ENCODE measurements at regions not wholly inside any gene's neighbourhood (a gene's known extent, or its start where the extent isn't known, plus 50 kb on each side); places are given as distances from the start of the nearest gene placed in this dataset.

- in situ Hi-C loops (cut with HindIII; ENCODE audit: low pct_ligation_motif_present, low sequenced_read_pairs), result no loop called here
- Histone ChIP-seq H3K4me3 (ENCODE audit: low read depth, low read length) (no peak overlapping the region), H3K36me3 (replicated peaks) (no peaks in the 10 kb centered on the region), H3K27ac (no peak overlapping the region), H3K27me3 (replicated peaks) (no peaks in the 10 kb centered on the region)
- TF ChIP-seq CTCF (IDR thresholded peaks at IDR 0.05; ENCODE audit: low read depth, low read length, missing control alignments), result no peak
- DNase-seq, result no peak
These were observed 119.1 kb upstream of the GRIK3 start for GRCh38 chr1:37153116-37154100.

GRCh38 chr1:37156646-37157045 is 122.3 kb upstream of the GRIK3 start:
- in situ Hi-C loops (cut with HindIII; ENCODE audit: low pct_ligation_motif_present, low sequenced_read_pairs), result no loop called here
- Histone ChIP-seq H3K27ac (no peak overlapping the region), H3K4me3 (ENCODE audit: low read depth, low read length) (no peak overlapping the region), H3K36me3 (replicated peaks) (no peaks in the 10 kb centered on the region), H3K27me3 (replicated peaks) (no peaks in the 10 kb centered on the region)
- no peak for DNase-seq
- TF ChIP-seq CTCF (IDR thresholded peaks at IDR 0.05; ENCODE audit: low read depth, low read length, missing control alignments), result no peak

GRCh38 chr1:37157634-37158033 is 123.3 kb upstream of the GRIK3 start:
- no peak overlapping the region for H3K27ac ChIP-seq
- in situ Hi-C loops (cut with HindIII; ENCODE audit: low pct_ligation_motif_present, low sequenced_read_pairs), result no loop called here
- TF ChIP-seq CTCF (IDR thresholded peaks at IDR 0.05; ENCODE audit: low read depth, low read length, missing control alignments), result no peak
- H3K4me3 ChIP-seq (ENCODE audit: low read depth, low read length), result no peak overlapping the region
- no peak for DNase-seq
- no peaks in the 10 kb centered on the region for H3K27me3 ChIP-seq (replicated peaks)
- no peaks in the 10 kb centered on the region for H3K36me3 ChIP-seq (replicated peaks)

GRCh38 chr1:37158113-37158749 is 123.9 kb upstream of the GRIK3 start:
- Histone ChIP-seq H3K27me3 (replicated peaks) (no peaks in the 10 kb centered on the region), H3K36me3 (replicated peaks) (no peaks in the 10 kb centered on the region), H3K4me3 (ENCODE audit: low read depth, low read length) (no peak overlapping the region), H3K27ac (no peak overlapping the region)
- TF ChIP-seq CTCF (IDR thresholded peaks at IDR 0.05; ENCODE audit: low read depth, low read length, missing control alignments), result no peak
- no peak for DNase-seq
- in situ Hi-C loops (cut with HindIII; ENCODE audit: low pct_ligation_motif_present, low sequenced_read_pairs), result no loop called here

- Histone ChIP-seq H3K27ac (no peak overlapping the region), H3K27me3 (replicated peaks) (no peaks in the 10 kb centered on the region), H3K36me3 (replicated peaks) (no peaks in the 10 kb centered on the region), H3K4me3 (ENCODE audit: low read depth, low read length) (no peak overlapping the region)
- DNase-seq, result no peak
- in situ Hi-C loops (cut with HindIII; ENCODE audit: low pct_ligation_motif_present, low sequenced_read_pairs), result no loop called here
- TF ChIP-seq CTCF (IDR thresholded peaks at IDR 0.05; ENCODE audit: low read depth, low read length, missing control alignments), result no peak
These were observed 124.8 kb upstream of the GRIK3 start for GRCh38 chr1:37159102-37159501.

Measured in brain microvascular endothelial cell (primary cell).